ENCODE measurements at regions not wholly inside any gene's neighbourhood (a gene's known extent, or its start where the extent isn't known, plus 50 kb on each side); places are given as distances from the start of the nearest gene placed in this dataset.

- ATAC-seq (no peak), DNase-seq (ENCODE audit: low spot score) (peak; percentile 5)
- intact Hi-C loops (cut with DNase I), result no loop called here
Observed at GRCh38 chr10:130751851-130752250, 559.7 kb downstream of the TCERG1L start.

GRCh38 chr10:130756651-130757050 is 554.9 kb downstream of the TCERG1L start:
- ATAC-seq, result no peak
- peak; percentile 23 for DNase-seq (ENCODE audit: low spot score)

GRCh38 chr10:130757271-130757670 is 554.2 kb downstream of the TCERG1L start:
- intact Hi-C loops (cut with DNase I), result no loop called here
- ATAC-seq (no peak), DNase-seq (ENCODE audit: low spot score) (peak; percentile 19)

More at GRCh38 chr10:130756651-130757050, 554.9 kb downstream of the TCERG1L start:
- intact Hi-C loops (cut with DNase I), result no loop called here

- no peak for ATAC-seq
- DNase-seq (ENCODE audit: low spot score), result peak; percentile 23
Observed at GRCh38 chr10:130757821-130758489, 553.6 kb downstream of the TCERG1L start.

GRCh38 chr10:130758529-130758928 is 553.0 kb downstream of the TCERG1L start:
- intact Hi-C loops (cut with DNase I), result no loop called here
- ATAC-seq (no peak), DNase-seq (ENCODE audit: low spot score) (no peak)

More at GRCh38 chr10:130757821-130758489, 553.6 kb downstream of the TCERG1L start:
- intact Hi-C loops (cut with DNase I), result no loop called here

- DNase-seq (ENCODE audit: low spot score) (no peak), ATAC-seq (no peak)
- intact Hi-C loops (cut with DNase I), result no loop called here
Observed at GRCh38 chr10:130761032-130761575, 550.4 kb downstream of the TCERG1L start.

- intact Hi-C loops (cut with DNase I), result no loop called here
- DNase-seq (ENCODE audit: low spot score) (no peak), ATAC-seq (no peak)
Observed at GRCh38 chr10:130761788-130762301, 549.7 kb downstream of the TCERG1L start.

- DNase-seq (ENCODE audit: low spot score) (no peak), ATAC-seq (no peak)
- intact Hi-C loops (cut with DNase I), result no loop called here
Observed at GRCh38 chr10:130762491-130762890, 549.0 kb downstream of the TCERG1L start.

GRCh38 chr10:130763071-130763470 is 548.5 kb downstream of the TCERG1L start:
- no peak for ATAC-seq
- DNase-seq (ENCODE audit: low spot score), result no peak
- intact Hi-C loops (cut with DNase I), result no loop called here

- DNase-seq (ENCODE audit: low spot score), result no peak
- ATAC-seq, result no peak
- intact Hi-C loops (cut with DNase I), result no loop called here
Observed at GRCh38 chr10:130763491-130763890, 548.0 kb downstream of the TCERG1L start.

GRCh38 chr10:130764651-130765050 is 546.9 kb downstream of the TCERG1L start:
- DNase-seq (ENCODE audit: low spot score) (no peak), ATAC-seq (no peak)
- intact Hi-C loops (cut with DNase I), result no loop called here

GRCh38 chr10:130766071-130766470 is 545.5 kb downstream of the TCERG1L start:
- intact Hi-C loops (cut with DNase I), result no loop called here
- ATAC-seq, result no peak
- DNase-seq (ENCODE audit: low spot score), result no peak

GRCh38 chr10:130767116-130767730 is 544.3 kb downstream of the TCERG1L start:
- intact Hi-C loops (cut with DNase I), result no loop called here
- no peak for DNase-seq (ENCODE audit: low spot score)
- ATAC-seq, result no peak

- intact Hi-C loops (cut with DNase I), result no loop called here
- no peak for ATAC-seq
- DNase-seq (ENCODE audit: low spot score), result no peak
Observed at GRCh38 chr10:130769146-130770017, 542.1 kb downstream of the TCERG1L start.

GRCh38 chr10:130770018-130770630 is 541.4 kb downstream of the TCERG1L start:
- intact Hi-C loops (cut with DNase I), result no loop called here
- no peak for DNase-seq (ENCODE audit: low spot score)

GRCh38 chr10:130771491-130771946 is 540.0 kb downstream of the TCERG1L start:
- ATAC-seq, result no peak
- intact Hi-C loops (cut with DNase I), result no loop called here
- DNase-seq (ENCODE audit: low spot score), result no peak

More at GRCh38 chr10:130770018-130770630, 541.4 kb downstream of the TCERG1L start:
- no peak for ATAC-seq

GRCh38 chr10:130772056-130772455 is 539.5 kb downstream of the TCERG1L start:
- intact Hi-C loops (cut with DNase I), result no loop called here
- DNase-seq (ENCODE audit: low spot score) (no peak), ATAC-seq (no peak)

- intact Hi-C loops (cut with DNase I), result no loop called here
- ATAC-seq (no peak), DNase-seq (ENCODE audit: low spot score) (no peak)
Observed at GRCh38 chr10:130772676-130773075, 538.8 kb downstream of the TCERG1L start.

GRCh38 chr10:130773941-130774340 is 537.6 kb downstream of the TCERG1L start:
- intact Hi-C loops (cut with DNase I), result no loop called here
- DNase-seq (ENCODE audit: low spot score) (no peak), ATAC-seq (no peak)
